ENCODE measurements at regions not wholly inside any gene's neighbourhood (a gene's known extent, or its start where the extent isn't known, plus 50 kb on each side); places are given as distances from the start of the nearest gene placed in this dataset.
"Not testable (repeated sequence)": the region's sequence is repeated elsewhere in the genome, so short reads cannot be mapped to it uniquely, and the experiment has no call there.

GRCh38 chr16:21507631-21508305 is 91.6 kb upstream of the METTL9 start:
- TF ChIP-seq CTCF (IDR thresholded peaks at IDR 0.05; ENCODE audit: low read depth, low read length, missing input control); RAD21 (IDR thresholded peaks at IDR 0.05); NR2F2 (IDR thresholded peaks at IDR 0.05); MAX (IDR thresholded peaks at IDR 0.05); TAF1 (conservative IDR thresholded peaks at IDR 0.05); REST (IDR thresholded peaks at IDR 0.05); GABPA (IDR thresholded peaks at IDR 0.05 in 1 of 2, conservative IDR thresholded peaks at IDR 0.05 in 1 of 2); HNF4A (conservative IDR thresholded peaks at IDR 0.05); YY1 (IDR thresholded peaks at IDR 0.05); ZBTB33 (IDR thresholded peaks at IDR 0.05): not testable (repeated sequence)

All from liver (tissue), 3 donors.